HT1080 (cell line): ENCODE measurements at regions not wholly inside any gene's neighbourhood (a gene's known extent, or its start where the extent isn't known, plus 50 kb on each side); places are given as distances from the start of the nearest gene placed in this dataset.

Experiments
- DNase-seq: peaks from one replicate; pipeline ENCODE4 v3.0.0-alpha.2; 2015; ENCODE audit warnings: low read depth

DNA sequence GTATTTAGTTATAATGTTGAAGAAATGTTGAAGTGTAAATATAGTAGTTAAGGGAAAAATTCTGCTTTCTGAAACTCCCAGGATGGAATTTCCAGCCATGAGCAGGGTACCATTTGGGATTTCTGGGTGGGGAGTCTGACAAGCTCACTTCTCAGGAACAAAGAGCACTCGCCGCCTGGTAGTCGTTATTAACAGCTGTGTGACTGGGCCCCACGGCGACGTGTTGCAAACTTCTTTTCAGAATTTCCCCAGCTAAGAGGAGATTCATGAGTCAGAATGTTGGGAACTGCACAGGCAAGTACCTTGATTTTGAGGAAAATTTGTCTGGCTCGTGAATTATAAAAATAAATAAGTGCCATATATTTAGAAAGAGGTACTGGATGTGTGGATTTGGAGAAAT lies 103.7 kb downstream of the LACC1 start:
- DNase-seq: no peak

DNA sequence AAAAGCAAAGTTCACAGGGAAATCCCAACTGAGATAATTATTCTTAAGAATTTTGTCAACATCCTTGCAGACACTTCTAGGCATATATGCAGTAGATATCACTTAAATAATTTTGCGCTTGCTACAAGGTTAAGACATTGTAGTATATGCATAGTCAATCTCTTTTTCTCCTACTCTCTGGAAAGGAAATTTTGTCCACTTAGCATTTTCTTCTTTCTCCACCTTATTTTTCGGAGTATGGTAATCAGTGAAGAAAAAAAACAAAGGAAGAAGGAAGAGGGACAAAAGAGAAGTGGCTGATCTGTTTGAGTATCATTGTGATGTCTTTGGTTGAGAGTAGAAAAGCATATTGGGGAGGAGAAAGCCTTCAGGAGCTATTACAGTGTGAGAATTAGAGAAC lies 104.6 kb downstream of the LACC1 start:
- DNase-seq: no peak

- no peak for DNase-seq
Measured at GRCh38 chr13:43985422-43986072, 105.8 kb downstream of the LACC1 start.

DNA sequence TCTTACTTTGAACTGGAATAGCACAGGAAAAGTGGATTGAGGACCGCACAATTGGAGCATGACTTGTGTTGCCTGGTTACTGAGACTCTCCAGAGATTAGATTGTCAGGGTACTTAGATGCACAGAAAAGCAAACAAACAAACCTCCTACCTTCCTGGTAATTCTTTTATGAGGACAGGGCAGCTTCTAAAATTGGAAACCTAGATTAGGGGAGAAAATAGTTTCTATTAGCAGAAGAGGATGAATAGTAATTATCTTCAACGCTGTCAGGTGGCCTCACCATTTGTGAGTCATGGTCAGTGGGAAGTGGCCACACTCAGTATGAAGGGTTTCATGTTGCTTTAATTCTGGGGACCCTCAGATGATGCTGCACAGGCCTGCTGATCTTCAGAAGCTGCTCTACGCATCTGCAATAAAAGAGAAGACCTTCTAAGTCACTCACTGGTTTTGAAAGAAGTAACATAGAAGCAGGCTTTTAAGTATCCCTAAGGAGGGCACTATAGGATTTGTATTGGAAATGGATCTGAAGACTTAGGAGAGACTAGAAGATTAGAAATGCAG lies 106.8 kb downstream of the LACC1 start:
- no peak for DNase-seq

DNA sequence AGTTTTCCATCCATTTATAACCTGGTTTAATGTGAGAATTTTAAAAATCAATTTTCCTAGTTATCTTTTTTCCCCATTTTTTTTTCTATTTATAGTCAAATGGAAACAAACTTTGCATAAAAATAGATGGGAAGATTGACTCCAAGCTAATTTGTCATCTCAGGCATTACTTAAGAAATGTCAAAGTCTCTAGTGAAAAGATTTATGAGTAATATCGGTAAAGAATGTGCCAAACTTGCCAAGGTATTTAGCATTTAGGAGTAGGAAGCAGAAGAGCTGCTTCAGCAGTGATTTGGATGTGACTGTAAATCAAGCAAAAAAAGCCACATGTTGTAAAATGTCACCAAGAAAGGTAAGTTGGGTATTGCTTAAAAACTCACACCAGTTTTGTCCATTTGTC lies 108.6 kb downstream of the LACC1 start:
- DNase-seq: no peak

DNA sequence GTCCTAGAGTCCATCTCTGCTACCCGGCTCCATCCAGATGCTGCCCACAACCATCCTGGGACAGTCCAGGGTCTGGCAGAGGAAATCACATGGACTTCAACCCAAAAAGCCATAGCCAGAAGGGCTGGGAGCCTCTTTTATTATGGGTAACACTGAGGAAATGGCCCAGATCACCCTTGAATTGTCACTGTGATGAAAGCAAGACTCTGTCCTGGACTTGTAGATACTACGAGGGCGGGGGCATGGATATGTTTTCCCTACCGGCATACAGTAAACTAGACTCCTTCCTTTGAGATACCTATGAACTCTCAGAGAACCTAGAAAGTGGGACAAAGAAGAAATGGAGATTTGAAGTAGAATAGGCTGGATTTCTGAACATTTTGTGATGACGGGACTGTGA lies 110.3 kb downstream of the LACC1 start:
- DNase-seq: no peak

GRCh38 chr13:43990829-43991228 lies 111.1 kb downstream of the LACC1 start:
- DNase-seq: no peak

DNA sequence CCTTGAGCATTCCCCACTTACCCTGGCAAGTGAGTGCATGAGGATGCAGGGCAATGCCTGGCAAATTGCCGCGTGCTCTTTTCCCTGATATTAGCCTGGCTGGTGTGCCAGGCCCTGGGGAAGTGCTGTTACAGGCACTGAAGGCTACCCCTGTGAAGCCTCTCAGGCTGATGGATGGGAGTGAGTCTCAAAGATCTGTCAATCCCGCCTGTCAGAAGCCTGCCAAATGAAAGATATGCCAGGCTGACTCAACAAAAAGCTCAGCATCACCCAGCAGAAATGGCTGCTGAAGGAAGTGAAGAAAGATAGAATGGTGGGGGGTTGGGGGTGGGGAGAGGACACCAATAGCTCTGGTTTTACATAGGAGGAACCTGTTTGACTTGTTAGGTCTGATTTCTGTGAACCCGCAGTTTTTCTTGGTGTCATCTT lies 112.1 kb downstream of the LACC1 start:
- DNase-seq: no peak

- no peak for DNase-seq
Measured at GRCh38 chr13:43992211-43992610, 112.5 kb downstream of the LACC1 start.

- no peak for DNase-seq
Measured at GRCh38 chr13:43994999-43995859, 115.5 kb downstream of the LACC1 start.

DNA sequence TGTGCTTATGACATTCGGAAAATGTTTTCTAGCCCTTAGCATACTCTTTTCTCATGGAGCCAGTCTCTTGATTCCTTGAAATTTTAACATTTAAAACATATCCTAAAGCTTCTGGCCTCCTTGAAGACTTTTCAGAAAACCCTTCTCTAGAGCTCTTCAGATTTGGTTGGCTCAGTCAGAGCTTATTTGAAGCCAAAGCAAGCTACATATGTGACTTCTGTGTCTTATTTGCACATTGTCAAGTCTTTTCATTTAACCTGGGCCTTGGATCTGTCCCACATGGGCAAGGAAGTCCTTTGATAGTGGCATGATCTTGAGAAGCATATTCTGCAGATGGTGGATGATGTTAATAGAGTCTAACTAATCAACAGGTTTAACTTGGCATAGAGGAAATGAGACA lies 116.5 kb downstream of the LACC1 start:
- no peak for DNase-seq

DNA sequence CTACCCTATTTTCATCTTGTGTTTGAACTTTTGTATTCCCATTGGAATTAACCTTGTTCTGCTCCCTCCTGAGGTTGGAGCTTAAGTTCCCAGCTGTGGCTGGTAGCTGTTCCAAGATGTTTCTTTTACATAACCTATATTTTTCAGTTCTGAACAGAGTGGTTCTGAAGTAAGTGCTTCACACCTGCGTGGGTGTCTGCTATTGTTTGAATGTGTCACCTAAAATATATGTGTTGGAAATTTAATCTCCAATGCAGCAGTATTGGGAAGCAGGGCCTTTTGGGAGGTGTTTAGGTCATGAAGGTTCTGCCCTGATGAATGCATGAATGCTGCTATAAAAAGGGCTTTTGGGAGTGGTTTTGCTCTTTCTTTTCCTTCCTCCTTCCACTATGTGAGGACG lies 123.8 kb downstream of the LACC1 start:
- no peak for DNase-seq

DNA sequence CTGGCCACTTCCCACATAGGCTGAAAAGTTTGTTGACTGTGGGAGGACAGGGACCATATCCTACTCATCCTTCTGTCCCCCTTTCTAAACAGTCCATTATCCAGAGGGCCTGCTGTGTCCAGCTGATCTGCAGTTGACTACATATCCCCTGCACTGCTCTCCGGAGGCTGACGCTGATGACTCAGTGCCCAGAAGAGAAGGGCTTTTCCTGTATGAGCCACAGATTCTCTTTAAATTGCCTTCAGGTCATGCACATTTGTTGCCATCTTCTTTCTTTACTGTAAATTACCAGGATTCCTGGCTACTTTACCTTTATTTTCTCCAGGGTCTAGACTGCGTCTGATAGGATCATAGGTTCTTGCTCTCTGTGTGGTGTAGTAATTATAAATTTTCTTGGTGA lies 125.2 kb downstream of the LACC1 start:
- peak; percentile 87 for DNase-seq

DNA sequence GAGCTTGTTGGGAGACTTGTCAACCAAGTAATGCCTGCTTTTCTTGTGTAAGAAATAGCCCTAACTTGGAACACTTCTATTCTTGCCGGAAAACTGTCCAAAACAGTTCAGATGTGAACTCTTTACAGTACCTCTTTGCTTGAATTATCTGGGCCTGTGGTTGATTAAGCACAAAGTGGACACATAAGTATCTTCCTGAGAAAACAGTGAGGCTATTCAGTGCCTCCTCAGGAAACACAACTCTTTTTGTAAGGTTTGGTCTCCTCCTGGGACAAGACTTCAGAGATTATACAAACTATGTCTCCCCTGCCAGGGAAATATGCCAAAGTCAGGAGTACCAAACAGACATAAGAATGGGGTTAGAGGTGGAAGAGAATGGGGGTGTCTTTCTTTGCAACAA lies 127.7 kb downstream of the LACC1 start:
- DNase-seq: no peak

GRCh38 chr13:44011036-44011435 lies 131.3 kb downstream of the LACC1 start:
- DNase-seq: peak; percentile 52

- no peak for DNase-seq
Measured at GRCh38 chr13:44012910-44013757, 133.4 kb downstream of the LACC1 start.

DNA sequence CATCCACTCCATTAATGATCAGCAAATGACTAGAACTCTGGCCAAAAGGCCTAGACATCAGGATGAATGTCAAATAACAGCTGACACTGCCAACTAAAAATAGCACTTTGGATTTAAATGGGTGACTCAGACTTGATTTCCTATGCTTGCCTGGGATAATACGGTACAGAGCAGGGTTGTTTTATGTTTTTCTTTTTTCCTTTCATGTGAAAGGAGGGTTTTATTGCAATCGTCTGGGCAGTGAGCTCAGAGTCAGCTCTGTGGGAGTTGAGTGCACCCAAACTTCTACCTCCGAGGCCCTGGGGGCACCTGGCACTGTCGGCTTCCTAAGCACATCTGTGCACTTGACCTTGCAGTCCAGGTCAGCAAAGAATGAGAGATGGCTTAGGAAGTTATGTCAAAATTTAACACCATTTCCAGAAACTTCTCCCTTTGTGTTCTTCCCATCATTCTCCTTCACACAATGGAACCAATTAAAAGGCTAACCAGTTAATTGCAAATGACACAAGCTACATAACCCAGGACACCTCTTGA lies 134.1 kb downstream of the LACC1 start:
- DNase-seq: peak; percentile 80

DNA sequence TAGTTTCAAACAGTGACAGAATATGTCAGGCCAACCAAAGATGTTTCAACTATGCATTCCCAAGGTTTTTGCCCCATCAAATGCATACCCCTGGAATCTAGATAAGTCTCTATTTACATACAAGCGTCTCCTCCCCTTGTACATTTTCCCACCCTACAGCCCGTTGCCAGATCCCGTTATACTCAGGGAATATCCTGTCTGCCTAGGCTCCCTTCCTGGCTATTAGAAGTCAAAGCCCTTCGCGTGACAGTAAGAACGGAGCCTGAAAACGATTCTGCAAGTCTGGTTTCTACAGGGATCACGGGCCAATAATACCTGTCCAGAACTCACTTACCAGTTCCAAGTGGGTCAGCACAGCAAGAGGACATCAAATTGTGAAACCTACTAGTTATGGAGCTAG lies 134.8 kb downstream of the LACC1 start:
- no peak for DNase-seq

DNA sequence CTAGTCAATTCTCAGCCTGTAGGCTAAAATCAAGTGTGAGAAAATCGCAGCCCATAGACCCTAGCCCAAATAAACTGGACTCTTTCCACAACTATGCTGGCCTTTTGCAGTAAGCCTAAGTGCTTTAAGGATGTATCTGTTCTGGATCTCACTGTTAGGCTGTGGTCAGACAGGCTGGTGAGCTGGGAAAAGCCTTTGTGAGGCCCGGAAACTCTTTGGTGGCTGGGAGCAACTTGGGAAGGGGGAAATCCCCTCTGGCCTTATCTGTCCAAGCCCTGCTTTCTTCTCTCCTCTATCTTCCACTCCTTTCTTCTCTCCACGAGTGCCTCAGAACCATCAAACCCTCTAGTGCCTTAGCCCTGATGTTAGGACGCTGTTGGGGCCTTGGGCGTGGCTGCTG lies 135.4 kb downstream of the LACC1 start:
- DNase-seq: no peak

DNA sequence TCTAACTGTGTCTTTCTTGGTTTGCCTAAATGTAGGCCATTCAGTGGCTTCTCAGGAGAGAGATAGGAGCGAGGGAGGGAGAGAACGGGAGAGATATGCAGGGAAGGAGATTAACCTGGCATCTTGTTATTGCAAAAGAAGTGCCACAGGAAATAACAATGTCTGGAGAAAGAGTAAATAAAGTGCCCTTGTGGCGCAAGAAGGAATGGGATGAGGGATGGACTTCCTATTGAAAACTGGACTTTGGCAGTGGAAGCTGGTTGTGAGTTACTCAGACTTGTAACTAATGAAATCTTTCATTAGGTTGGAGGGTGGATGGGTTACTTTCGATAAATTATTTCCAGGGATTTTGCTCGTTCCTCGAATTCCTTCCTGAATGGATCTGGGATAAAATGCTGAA lies 136.1 kb downstream of the LACC1 start:
- no peak for DNase-seq

- DNase-seq: no peak
Measured at GRCh38 chr13:44017756-44018309, 138.1 kb downstream of the LACC1 start.
